ENCODE measurements at regions not wholly inside any gene's neighbourhood (a gene's known extent, or its start where the extent isn't known, plus 50 kb on each side); places are given as distances from the start of the nearest gene placed in this dataset.

DNA sequence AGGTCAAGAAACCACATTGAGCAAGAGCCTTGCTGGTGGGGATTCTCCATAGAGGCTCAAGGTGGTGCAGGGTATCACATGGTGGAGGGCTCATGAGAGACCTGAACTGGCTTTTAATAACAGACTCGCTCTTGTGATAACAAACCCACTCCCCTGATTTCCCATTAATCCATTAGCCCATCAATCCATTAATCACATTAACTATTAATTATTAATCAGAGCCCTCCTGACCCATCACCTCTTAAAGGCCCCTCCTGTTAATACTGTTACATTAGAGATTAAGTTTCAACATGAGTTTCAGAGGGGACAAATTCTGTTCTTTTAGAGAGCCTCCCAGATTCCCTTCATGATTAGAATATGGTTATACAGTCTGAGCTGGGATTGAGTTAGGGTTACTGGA is 61.8 kb downstream of the IER5 start:
- H3K36me3 Mint-ChIP-seq (ENCODE audit: low read depth), result no peaks in the 10 kb centered on the region

DNA sequence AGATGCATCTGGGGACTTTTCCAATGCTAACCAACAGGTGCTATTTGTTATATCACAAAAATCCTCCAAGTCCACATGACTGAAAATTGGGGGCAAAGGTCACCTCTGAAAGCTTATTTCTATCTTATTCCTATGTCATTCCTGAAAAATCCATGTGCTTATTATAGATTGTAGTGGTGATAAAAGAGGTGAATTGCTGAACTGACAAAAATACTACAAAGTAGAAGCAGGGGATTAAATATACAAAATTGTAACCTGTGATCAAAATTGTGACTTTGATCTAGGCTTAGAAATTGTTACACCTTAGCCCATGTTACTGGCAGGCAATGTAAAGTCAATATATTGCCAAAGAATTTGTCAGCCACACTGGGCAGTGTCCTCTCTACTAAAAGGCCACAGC is 62.3 kb downstream of the IER5 start:
- TF ChIP-seq, protein P1, sequence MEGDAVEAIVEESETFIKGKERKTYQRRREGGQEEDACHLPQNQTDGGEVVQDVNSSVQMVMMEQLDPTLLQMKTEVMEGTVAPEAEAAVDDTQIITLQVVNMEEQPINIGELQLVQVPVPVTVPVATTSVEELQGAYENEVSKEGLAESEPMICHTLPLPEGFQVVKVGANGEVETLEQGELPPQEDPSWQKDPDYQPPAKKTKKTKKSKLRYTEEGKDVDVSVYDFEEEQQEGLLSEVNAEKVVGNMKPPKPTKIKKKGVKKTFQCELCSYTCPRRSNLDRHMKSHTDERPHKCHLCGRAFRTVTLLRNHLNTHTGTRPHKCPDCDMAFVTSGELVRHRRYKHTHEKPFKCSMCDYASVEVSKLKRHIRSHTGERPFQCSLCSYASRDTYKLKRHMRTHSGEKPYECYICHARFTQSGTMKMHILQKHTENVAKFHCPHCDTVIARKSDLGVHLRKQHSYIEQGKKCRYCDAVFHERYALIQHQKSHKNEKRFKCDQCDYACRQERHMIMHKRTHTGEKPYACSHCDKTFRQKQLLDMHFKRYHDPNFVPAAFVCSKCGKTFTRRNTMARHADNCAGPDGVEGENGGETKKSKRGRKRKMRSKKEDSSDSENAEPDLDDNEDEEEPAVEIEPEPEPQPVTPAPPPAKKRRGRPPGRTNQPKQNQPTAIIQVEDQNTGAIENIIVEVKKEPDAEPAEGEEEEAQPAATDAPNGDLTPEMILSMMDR (IDR thresholded peaks at IDR 0.05), result no peak
- Mint-ChIP-seq H3K36me3 (ENCODE audit: low read depth) (no peaks in the 10 kb centered on the region), H3K27me3 (ENCODE audit: low read depth) (no peaks in the 10 kb centered on the region), H3K27ac (ENCODE audit: unreplicated experiment) (no peak overlapping the region), H3K4me1 (ENCODE audit: low read depth) (peaks cover 22% of the 10 kb centered on the region), H3K9me3 (ENCODE audit: low read depth) (no peaks in the 10 kb centered on the region), H3K4me3 (ENCODE audit: unreplicated experiment) (no peak overlapping the region)
- no peak for DNase-seq (ENCODE audit: low spot score)

More for the DNA sequence above, 61.8 kb downstream of the IER5 start:
- no peak for DNase-seq (ENCODE audit: low spot score)
- Mint-ChIP-seq H3K9me3 (ENCODE audit: low read depth) (no peaks in the 10 kb centered on the region), H3K27ac (ENCODE audit: unreplicated experiment) (no peak overlapping the region), H3K27me3 (ENCODE audit: low read depth) (no peaks in the 10 kb centered on the region), H3K4me1 (ENCODE audit: low read depth) (peaks cover 22% of the 10 kb centered on the region), H3K4me3 (ENCODE audit: unreplicated experiment) (no peak overlapping the region)
- TF ChIP-seq, protein P1 (IDR thresholded peaks at IDR 0.05), result no peak

DNA sequence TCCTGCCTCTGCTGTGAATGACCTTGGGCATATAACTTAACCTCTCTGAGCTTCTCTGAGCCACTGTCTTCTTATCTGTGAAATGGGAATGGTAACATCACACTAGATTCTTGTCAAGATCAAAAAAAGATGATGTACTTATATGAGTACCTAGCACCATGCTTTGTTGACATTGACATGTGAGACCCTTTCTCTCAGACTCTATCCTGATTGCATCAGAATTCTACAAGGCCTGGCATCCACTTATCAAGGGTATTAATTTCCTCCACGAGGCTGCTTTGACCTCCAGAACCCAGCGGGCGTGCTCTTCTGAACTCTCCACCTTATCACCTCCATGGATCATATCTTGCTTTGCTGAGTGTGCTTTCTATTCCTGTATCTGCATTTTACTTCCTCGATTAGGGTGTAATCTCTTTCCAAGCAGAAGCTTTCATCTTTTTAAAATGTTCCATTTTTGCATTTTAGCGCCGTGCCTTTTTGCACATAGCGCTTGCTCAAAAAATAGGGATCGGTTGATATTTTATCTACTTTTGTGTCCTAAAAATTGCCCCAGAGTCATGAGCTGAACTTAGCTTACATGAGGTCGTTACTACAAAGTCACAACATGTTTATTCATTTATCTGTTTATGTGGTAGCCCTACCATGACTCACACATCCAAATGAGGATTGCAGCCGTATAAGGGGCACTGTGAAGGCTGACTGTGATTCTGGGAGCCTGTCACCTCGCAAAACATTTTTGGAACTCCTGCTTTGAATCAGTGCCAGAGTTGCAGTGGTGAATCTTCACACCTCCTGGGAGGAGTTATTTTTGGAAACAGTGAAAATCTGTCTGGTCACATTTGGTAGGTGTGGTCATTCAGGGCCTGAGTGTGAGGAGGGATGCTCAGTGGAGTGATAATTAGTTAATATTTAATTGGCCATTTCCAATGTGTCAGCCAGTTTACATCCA is 63.2 kb downstream of the IER5 start:
- H3K36me3 Mint-ChIP-seq (ENCODE audit: low read depth), result no peaks in the 10 kb centered on the region
- no peak overlapping the region for H3K4me3 Mint-ChIP-seq (ENCODE audit: unreplicated experiment)
- H3K27ac Mint-ChIP-seq (ENCODE audit: unreplicated experiment), result no peak overlapping the region
- peaks cover 22% of the 10 kb centered on the region for H3K4me1 Mint-ChIP-seq (ENCODE audit: low read depth)
- TF ChIP-seq, protein P1 (IDR thresholded peaks at IDR 0.05), result no peak
- no peak for DNase-seq (ENCODE audit: low spot score)
- no peaks in the 10 kb centered on the region for H3K9me3 Mint-ChIP-seq (ENCODE audit: low read depth)
- no peaks in the 10 kb centered on the region for H3K27me3 Mint-ChIP-seq (ENCODE audit: low read depth)

DNA sequence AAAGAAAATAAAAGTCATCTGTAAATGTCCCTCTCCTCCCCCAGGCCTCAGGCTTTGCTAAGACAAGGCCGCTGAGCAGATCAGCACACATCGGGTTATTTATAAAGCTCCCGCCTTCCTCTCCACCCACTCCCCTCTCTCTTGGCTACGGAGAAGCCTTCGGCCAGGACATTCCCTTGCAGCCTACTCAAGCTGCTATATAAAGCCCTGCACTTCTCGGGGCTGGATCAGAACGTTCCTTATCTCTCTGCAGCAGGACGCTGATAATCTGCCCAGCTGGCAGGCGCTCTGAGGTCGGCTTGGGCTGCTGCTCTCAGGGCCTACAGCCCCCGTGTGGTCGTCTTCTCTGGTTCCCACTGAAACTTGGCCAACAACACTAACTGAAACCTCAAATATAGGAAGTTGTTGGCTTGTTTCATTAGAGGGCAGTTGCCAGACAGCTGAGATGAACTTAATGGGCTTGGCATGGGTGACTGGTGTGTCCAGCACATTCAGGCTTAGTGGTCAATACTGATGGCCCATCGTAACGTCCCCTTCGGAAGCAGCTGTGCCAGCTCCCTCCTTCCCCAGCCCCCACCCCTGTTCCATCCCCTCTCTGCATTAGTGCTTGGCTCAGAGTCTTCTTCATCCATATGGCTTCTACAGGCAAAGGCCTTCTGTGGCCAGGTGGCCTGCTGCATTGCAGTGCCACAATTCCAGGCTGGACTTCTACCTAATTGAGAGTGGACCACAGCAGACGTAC is 64.6 kb downstream of the IER5 start:
- TF ChIP-seq, protein P1 (IDR thresholded peaks at IDR 0.05), result peak; percentile 47
- Mint-ChIP-seq H3K36me3 (ENCODE audit: low read depth) (no peaks in the 10 kb centered on the region), H3K27me3 (ENCODE audit: low read depth) (peaks cover 2% of the 10 kb centered on the region), H3K27ac (ENCODE audit: unreplicated experiment) (peak overlapping the region; percentile 85), H3K9me3 (ENCODE audit: low read depth) (no peaks in the 10 kb centered on the region), H3K4me1 (ENCODE audit: low read depth) (peaks cover 22% of the 10 kb centered on the region), H3K4me3 (ENCODE audit: unreplicated experiment) (peak overlapping the region; percentile 55)
- no peak for DNase-seq (ENCODE audit: low spot score)

DNA sequence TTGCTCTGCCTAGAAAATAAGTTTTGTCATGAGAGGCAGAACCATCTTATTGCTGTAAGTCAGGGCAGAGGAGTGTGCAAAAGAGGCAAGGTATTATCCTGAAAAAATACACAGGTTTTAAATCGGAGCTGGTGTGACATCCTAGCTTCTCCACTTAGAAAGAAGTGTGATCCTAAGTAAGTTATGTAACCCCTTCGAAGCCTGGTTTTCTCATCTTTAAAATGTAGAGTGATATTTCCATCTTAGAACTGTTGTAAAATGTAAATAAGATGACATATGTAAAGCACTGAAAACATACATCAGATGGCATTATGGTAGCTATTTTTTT is 65.1 kb downstream of the IER5 start:
- Mint-ChIP-seq H3K27me3 (ENCODE audit: low read depth) (peaks cover 2% of the 10 kb centered on the region), H3K4me3 (ENCODE audit: unreplicated experiment) (no peak overlapping the region), H3K4me1 (ENCODE audit: low read depth) (peaks cover 22% of the 10 kb centered on the region), H3K27ac (ENCODE audit: unreplicated experiment) (no peak overlapping the region), H3K9me3 (ENCODE audit: low read depth) (no peaks in the 10 kb centered on the region), H3K36me3 (ENCODE audit: low read depth) (no peaks in the 10 kb centered on the region)
- TF ChIP-seq, protein P1 (IDR thresholded peaks at IDR 0.05), result no peak
- DNase-seq (ENCODE audit: low spot score), result no peak

Data from chondrocyte (in vitro differentiated cells).